CD4-positive, alpha-beta T cell treated with Interleukin-17A for 4 hours (primary cell): ENCODE measurements at regions not wholly inside any gene's neighbourhood (a gene's known extent, or its start where the extent isn't known, plus 50 kb on each side); places are given as distances from the start of the nearest gene placed in this dataset.

ENCODE experiments used
- DNase-seq: peaks from one replicate; pipeline ENCODE4 v3.0.0-alpha.2; 2020; ENCODE audit warnings: mixed read lengths

DNA sequence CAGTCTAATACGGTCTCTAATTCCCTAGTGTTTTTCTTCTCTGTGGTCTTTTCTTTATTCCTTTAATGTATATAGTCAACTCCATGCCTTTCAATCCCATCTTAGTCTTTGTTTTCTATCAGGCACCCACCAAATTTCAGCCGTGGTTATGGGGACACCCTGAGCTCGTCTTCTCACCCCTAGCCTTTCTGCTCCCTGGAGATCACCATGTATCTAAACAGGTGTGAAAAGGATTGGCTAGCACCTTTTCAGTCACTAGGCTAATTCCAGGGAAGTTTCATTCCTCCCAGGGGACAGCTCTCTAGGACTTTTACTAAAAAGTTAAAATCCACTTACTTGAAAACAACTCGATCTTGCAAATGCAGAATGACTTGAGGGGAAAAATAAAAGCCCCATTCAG is 291.3 kb downstream of the ETNK1 start:
- DNase-seq, result no peak

DNA sequence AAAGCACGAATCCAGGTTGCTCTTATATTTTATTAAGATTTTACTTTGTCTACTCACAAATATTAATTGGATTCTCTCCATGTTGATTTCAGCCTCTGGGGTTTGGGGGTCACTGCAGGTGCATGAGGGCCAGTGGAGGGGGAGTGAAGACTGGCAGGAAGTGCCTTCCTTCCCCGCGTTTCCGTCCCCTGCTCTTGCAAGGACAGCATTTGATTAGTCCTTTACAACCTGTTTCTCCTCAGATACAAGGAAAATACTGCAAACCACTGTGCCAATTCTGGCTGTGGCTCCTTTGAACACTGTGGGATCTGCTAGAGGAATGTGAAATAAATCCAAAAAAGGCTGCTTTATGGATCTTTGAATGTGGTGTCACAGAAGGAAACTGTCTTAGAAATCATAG is 291.8 kb downstream of the ETNK1 start:
- no peak for DNase-seq

DNA sequence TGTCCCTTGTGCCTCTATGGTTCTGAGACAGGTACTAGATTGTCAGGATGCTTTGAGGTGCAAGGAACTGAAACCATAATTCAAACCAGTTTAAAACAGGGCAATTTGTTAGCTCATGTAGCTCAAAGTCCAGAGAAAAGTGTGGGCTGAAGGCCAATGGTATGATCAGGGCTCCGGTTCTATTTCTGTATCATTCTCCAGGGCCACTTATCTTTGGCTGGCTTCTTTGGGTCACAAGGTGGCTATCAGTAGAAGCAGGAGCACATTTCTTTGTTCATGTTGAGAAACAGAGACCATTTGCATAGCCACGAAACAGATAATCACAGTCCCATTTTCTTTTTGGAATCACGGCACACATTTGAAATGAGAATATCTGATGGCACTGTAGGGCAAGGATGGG is 294.9 kb downstream of the ETNK1 start:
- DNase-seq, result no peak

DNA sequence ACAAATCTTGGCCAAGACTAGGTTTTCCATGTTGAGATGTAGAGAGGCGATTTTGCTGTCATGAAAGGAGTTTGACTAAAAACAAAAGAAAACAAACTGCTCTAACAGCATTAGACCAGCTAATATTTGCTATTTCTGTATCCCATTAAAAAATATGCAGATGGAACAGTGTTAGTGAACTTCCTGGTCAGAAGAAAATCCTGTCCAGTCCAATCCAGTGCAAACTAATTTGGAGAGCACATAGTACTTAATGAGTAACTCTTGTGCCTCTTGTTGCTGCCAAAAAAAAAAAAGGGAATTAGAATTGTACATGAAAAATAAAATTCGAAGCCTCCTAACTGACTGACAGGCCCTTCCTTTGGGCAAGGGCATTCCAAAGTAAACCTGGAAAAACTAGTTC is 298.8 kb downstream of the ETNK1 start:
- no peak for DNase-seq

DNA sequence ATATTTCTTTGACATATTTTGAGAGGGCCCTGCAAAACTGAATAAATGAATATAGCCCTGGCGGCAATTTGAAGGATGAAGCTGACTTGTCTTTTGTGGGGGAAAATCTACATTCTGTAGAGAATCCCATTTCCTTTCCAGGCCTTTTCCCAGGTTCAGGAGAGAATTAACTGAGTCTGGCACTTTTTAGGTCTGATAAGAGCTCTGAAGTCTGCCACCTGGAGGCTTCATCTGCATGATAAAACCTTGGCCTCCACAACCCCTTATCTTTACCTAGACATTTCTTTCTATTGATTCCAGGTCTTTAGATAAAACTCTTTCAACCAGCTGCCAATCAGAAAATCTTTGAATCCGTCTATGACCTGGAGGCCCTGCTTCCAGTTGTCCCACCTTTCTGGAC is 299.4 kb downstream of the ETNK1 start:
- DNase-seq, result no peak

DNA sequence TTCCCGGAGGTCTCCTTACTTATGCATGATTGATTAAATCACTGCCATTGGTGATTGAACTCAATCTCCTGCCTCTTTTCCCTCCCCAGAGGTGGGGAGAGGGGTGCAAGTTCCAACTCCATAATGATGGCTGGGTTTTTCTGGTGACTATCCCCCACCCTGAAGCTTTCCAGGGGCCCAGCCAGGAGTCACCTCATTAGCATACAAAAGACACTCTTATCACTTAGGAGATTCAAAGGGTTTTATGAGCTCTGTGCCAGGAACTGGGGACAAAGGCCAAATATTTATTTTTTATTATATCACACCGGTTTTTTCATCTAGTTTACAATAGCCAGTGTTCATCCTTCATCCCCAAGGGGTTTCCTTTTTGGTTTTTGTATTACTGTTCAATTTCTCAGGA is 300.7 kb downstream of the ETNK1 start:
- DNase-seq, result no peak

DNA sequence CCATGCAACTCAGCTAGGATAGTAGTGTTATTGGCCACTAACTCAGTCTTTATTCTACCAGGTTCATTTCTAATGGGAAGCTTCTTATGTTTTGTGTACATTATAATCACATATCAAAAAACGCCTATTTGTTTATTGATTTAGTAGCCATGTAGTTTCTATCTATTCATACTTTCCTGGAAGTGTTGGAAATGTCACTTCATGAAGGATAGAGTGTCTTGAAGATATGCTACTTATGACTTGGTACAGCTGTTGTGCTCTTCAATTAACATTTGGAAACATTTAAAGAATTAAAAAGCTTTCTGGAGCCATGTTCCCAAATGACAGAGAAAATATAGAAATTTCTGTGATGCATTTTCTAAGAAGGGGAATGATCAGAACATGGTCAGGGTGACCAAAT is 307.5 kb downstream of the ETNK1 start:
- no peak for DNase-seq

DNA sequence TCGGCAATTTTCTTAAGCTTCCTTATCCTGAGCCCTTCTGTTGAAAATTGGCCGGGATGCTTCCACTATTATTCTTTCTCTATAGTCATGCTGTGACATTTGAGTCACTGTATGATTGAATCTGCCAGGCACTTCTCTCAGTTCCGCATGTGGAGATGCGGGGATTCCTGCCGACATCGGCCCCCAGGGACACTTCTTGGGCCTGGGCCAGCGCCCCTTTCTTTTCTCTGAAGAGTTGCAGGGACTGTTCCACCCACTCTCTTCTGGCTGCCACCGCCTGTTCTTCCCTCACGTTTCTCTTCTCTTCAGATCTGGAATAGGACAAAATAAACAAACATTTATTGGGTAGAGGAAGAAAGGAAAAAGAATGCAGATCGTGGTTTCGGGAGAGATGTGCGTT is 310.1 kb downstream of the ETNK1 start:
- no peak for DNase-seq

DNA sequence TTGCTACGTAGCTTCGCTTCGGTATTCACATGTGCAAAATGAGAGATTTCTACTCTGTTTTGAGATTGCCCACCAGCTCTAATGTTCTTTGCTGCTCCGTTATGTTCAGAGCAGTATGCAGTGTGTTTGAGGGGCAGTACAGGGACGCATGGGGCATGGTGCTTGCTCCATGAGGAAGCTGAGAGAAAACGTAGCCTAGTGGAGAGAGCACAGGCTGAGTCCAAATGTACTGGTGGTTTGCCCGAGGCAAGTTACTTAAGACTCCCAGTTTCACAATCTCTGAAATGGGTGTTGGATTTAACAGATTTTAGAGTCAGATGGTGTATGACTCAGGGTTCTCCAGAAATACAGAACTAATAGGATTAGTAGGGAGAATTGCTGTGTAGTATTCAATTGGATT is 310.5 kb downstream of the ETNK1 start:
- no peak for DNase-seq

DNA sequence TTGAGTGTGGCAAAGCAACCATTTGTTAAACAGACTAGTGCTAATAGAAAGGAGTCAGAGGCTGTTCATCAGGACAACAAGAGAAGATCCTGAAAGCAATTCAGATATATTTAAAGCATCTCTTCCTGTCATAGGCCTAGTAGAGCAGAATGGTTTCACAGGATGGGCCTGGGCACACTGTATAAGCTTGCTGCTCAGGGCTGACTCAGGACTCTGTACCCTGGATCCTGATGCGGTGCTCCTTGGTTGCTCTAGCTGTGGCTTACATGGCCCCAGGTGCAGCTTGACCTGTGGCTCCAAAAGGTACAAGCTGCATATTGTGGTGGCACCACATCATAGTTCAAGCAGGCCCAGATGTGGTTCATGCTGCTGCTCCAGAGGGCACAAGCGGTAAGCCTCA is 313.4 kb downstream of the ETNK1 start:
- no peak for DNase-seq

DNA sequence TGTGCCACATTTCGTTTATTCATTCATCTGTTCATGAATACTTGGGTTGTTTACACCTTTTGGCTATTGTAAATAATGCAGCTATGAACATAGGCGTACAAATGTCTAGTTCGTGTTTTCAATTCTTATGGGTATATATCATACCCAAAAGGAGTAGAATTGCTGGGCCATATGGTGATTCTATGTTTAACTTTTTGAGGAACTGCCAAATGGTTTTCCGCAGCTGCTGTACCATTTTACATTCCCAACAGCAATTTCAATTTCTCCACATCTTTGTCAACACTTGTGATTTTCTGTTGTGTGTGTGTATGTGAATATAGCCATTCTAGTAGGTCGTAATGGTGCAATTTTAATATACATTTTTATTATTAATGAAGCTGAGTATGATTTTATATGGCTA is 326.2 kb downstream of the ETNK1 start:
- DNase-seq, result no peak

DNA sequence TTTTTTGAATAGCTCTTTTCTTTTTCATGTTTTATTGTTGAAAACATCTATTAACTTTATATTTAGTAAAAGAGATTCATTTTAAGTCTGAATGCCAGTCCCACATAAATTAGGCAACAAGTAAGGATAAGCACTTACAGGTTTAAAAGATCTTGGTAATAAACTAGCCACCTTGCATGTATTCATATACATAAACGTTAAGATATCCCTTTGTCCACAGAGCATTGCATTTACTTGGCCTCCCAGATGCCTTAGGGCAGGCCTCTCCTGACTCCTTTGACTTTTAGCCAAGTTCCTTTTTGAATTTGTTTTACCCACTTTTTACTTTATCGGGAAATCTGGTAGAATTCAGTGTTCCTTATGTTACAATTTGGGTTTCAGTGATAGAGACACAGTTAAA is 331.7 kb downstream of the ETNK1 start:
- no peak for DNase-seq

DNA sequence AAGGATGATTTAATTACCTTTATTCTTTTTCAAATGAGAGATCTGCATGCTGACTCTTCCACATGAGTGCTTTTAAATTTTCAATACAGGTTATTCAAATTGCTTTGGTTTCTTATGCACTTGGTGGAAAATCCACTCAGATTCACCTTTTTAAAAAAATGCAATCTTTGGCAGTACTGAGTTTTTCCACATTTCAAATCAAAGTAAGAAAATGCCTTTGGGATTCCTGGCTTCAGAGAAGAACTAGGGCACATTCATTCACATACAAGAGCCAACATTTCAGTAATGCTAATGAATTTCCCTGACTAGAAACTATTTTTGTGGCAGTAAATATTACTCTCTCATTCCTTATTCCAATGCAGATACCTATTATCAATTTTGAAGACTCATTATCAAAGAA is 342.2 kb downstream of the ETNK1 start:
- DNase-seq, result no peak

- DNase-seq, result no peak
These were observed 344.6 kb downstream of the ETNK1 start for GRCh38 chr12:22969521-22969920.

DNA sequence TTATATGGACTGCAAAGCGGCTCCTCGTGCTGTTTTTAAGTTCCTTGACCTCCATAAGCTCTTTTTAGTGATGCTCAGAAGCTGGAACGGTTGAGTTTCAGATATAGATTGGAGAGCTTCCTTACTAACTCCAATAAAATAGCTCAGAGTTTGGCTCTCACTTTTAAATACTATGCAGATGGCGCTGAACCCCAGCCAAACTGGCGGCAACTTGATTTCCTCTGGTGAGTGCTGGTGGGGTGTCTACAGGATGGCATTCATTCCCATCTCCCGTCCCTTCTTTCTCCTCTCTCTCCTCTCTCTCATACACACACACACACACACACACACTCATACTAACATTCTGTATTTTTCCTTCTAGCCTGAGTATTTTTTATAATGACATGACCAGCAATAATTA is 346.3 kb downstream of the ETNK1 start:
- no peak for DNase-seq

GRCh38 chr12:22971701-22972191 is 346.8 kb downstream of the ETNK1 start:
- no peak for DNase-seq

DNA sequence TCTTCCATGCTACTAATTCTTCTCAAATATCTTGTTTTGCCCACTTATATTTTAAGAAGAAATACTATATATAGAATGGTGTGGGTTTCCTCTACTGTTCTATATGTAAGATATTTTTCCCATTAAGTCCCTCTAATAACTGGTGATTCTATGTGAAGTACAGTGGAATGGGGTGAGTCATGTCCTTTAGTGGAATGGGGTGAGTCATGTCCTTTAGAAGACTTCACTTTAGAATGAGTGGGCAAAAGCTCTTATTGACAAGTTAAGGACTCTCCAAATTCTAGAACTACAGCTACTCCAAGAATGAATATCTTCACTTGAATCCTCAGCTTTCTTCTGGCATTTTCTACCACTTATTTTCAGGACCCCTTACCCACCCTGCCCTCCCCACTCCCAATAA is 349.9 kb downstream of the ETNK1 start:
- DNase-seq, result no peak

DNA sequence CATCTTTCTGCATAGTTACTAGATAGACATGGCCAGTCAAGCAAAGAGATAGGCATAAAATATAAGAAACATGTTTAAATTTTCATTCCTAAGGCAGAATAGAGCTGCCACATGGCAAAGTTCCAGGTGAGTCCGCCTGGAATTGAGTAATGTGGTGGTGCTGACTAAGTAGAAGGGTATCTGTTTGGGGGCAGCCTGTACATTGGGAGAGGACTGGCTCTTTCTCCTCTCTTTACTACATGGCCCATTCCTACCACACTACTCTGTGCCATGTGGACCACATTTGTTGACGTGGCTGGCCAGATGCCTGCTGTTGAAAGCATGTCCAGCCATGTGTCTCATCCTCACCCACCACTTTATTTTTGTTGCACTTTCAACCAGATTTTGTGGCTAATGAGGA is 354.0 kb downstream of the ETNK1 start:
- no peak for DNase-seq

GRCh38 chr12:22979854-22980469 is 355.0 kb downstream of the ETNK1 start:
- DNase-seq, result no peak

DNA sequence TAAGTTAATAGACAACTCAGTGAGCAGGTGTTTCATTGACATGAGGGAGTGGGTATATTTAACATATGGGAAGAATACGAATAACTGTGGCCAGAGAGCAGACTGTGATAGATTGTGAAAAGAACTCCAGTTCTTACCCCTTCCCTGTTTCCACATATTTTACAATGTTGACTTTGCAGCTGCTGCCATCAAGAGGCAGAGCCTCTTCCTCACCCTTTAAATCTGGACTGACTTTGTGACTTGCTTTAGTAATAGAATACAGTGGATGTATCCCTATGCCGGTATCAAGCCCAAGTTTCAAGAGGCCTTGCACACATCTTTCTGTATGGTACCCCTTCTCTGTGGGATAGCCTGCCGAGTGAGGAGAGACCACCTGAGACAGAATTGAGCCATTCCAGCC is 356.7 kb downstream of the ETNK1 start:
- DNase-seq, result no peak

DNA sequence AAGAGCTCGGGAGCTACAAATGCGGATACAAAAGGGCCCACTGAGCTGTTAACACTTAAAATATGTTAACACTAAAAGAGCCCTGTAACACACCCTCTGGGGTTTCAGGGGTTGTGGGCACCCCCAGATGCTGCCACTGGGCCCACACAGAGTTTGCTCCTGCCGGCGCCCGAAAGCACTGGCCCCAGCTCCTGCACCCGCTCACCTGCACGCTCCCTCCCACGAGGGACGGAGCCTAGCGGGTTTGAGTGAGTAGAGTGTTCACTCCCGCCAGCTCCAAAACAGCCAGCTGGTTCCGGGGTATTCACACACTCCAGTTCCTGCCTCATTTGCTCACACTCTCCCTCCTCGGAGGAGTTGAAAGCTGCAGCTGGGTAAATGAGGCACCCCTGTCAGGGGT is 357.7 kb downstream of the ETNK1 start:
- no peak for DNase-seq

GRCh38 chr12:22986997-22987396 is 362.0 kb downstream of the ETNK1 start:
- no peak for DNase-seq

DNA sequence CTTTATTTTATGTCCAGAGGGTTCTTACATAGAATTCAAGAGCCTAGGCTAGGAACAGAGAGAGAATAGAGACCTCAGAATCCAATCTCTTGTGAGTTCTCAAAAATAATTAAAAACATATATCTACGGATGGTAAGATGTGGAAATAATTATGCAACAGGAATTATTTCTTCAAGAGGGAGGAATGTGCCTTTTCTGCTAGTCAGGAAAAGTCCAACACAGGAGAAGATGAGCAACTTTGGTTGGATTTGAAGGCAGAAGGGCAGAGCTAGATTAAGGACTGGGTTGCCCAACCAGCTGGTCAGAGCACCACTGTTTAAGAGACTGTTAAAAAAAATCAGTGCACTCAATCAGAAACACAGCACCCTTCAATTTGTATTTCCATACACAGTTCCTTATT is 365.5 kb downstream of the ETNK1 start:
- DNase-seq, result no peak

- DNase-seq, result no peak
These were observed 366.4 kb downstream of the ETNK1 start for GRCh38 chr12:22991250-22991844.

- DNase-seq, result no peak
These were observed 368.8 kb downstream of the ETNK1 start for GRCh38 chr12:22993609-22994315.
